ENCODE measurements at regions not wholly inside any gene's neighbourhood (a gene's known extent, or its start where the extent isn't known, plus 50 kb on each side); places are given as distances from the start of the nearest gene placed in this dataset.

- 70 to 75% methylated on average over 5 of the region's 5 CpGs for WGBS, 2 donors
- TF ChIP-seq CTCF (IDR thresholded peaks at IDR 0.05): no peak
- intact Hi-C loops (cut with DNase I): no loop called here
- DNase-seq (peak in 2 of 6 donors; percentile 19 to 25), ATAC-seq (no peak), FAIRE-seq (no peak)
- no peaks in the 10 kb centered on the region for H3K4me1 ChIP-seq
- no peak overlapping the region for H3K4me3 ChIP-seq
- H3K27ac ChIP-seq: no peak overlapping the region
- H3K27me3 ChIP-seq: no peaks in the 10 kb centered on the region
- H3K36me3 ChIP-seq: no peaks in the 10 kb centered on the region
- no peaks in the 10 kb centered on the region for H3K9me3 ChIP-seq
Observed at GRCh38 chr15:25236143-25236860, 202.5 kb downstream of the UBE3A start.

DNA sequence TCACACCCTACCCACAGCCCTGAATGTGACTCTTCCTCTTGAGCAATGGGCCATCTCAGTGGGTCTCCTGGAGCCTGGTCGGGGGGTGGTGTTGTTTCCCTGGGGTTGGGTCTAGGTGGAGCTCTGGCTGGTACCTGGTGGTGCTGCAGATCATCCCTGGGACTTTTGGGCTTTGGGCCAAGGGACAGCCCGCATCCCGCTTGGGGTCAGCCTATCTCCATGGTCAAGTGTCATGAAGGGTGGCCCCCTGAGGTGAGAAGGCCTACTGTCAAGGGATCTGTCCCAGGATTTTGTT, 202.0 kb downstream of the UBE3A start:
- DNase-seq (peak in 2 of 6 donors; percentile 4 to 27), ATAC-seq (no peak), FAIRE-seq (no peak)
- Histone ChIP-seq H3K9me3 (no peaks in the 10 kb centered on the region), H3K36me3 (no peaks in the 10 kb centered on the region), H3K4me3 (no peak overlapping the region), H3K4me1 (no peaks in the 10 kb centered on the region), H3K27me3 (no peaks in the 10 kb centered on the region), H3K27ac (no peak overlapping the region)
- intact Hi-C loops (cut with DNase I): no loop called here
- 79 to 83% methylated on average over 3 of the region's 3 CpGs for WGBS, 2 donors
- TF ChIP-seq CTCF (IDR thresholded peaks at IDR 0.05): no peak

- no peak overlapping the region for H3K27ac ChIP-seq
- H3K4me1 ChIP-seq: no peaks in the 10 kb centered on the region
- intact Hi-C loops (cut with DNase I): no loop called here
- no peak for TF ChIP-seq CTCF (IDR thresholded peaks at IDR 0.05)
- DNase-seq (peak in 3 of 6 donors; percentile 10 to 52 (median 39)), ATAC-seq (no peak), FAIRE-seq (no peak)
- 78% methylated on average over 14 of the region's 14 CpGs for WGBS, 2 donors
- no peaks in the 10 kb centered on the region for H3K27me3 ChIP-seq
- H3K4me3 ChIP-seq: no peak overlapping the region
- no peaks in the 10 kb centered on the region for H3K9me3 ChIP-seq
- no peaks in the 10 kb centered on the region for H3K36me3 ChIP-seq
Observed at GRCh38 chr15:25237291-25237978, 201.4 kb downstream of the UBE3A start.

GRCh38 chr15:25238126-25238525, 200.7 kb downstream of the UBE3A start:
- no peak overlapping the region for H3K4me3 ChIP-seq
- no peak for ATAC-seq
- WGBS, 2 donors: 88 to 90% methylated on average over 11 of the region's 11 CpGs
- H3K36me3 ChIP-seq: no peaks in the 10 kb centered on the region
- no peak for FAIRE-seq
- no peak for TF ChIP-seq CTCF (IDR thresholded peaks at IDR 0.05)
- intact Hi-C loops (cut with DNase I): no loop called here
- H3K27me3 ChIP-seq: no peaks in the 10 kb centered on the region
- H3K9me3 ChIP-seq: no peaks in the 10 kb centered on the region
- peak in 3 of 6 donors; percentile 5 to 48 (median 34) for DNase-seq
- H3K4me1 ChIP-seq: no peaks in the 10 kb centered on the region
- no peak overlapping the region for H3K27ac ChIP-seq
